Astrocyte (in vitro differentiated cells and primary cell): ENCODE measurements at regions not wholly inside any gene's neighbourhood (a gene's known extent, or its start where the extent isn't known, plus 50 kb on each side); places are given as distances from the start of the nearest gene placed in this dataset.

Experiments
- DNase-seq: peaks from one replicate; pipeline ENCODE4 v3.0.0-alpha.2; 2010; ENCODE audit warnings: low read depth
- FAIRE-seq: peaks from 2 replicates; lab custom pipeline; 2011; peaks lifted over from hg19 to GRCh38; lab: Jason Lieb, UNC
- H2AFZ ChIP-seq: 2 replicates; pipeline ENCODE4 v1.6.0; 2012; ENCODE audit warnings: low read depth, low read length, inconsistent platforms
- H3K27ac ChIP-seq: 2 replicates; pipeline ENCODE4 v1.5.1; 2011; ENCODE audit warnings: low read depth, low read length, inconsistent platforms
- H3K27me3 ChIP-seq: 2 replicates; pipeline ENCODE4 v1.6.0; 2011; ENCODE audit warnings: low read length, inconsistent platforms; ENCODE audit not compliant: insufficient read depth
- H3K36me3 ChIP-seq: 2 replicates; pipeline ENCODE4 v1.5.1; 2011; ENCODE audit warnings: low read length, inconsistent platforms; ENCODE audit not compliant: insufficient read depth
- H3K4me1 ChIP-seq: 2 replicates; pipeline ENCODE4 v1.5.1; 2011; ENCODE audit warnings: low read length, inconsistent platforms; ENCODE audit not compliant: insufficient read depth
- H3K4me2 ChIP-seq: 2 replicates; pipeline ENCODE4 v1.6.0; 2012; ENCODE audit warnings: low read length, inconsistent platforms
- H3K4me3 ChIP-seq: 2 replicates; pipeline ENCODE4 v1.5.1; 2011; ENCODE audit warnings: low read depth, mild to moderate bottlenecking, low read length, inconsistent platforms; ENCODE audit not compliant: insufficient read depth
- H3K79me2 ChIP-seq: 2 replicates; pipeline ENCODE4 v1.6.0; 2012; ENCODE audit warnings: mild to moderate bottlenecking, low read length, inconsistent platforms; ENCODE audit not compliant: insufficient read depth
- H3K9ac ChIP-seq: 2 replicates; pipeline ENCODE4 v1.6.0; 2012; ENCODE audit warnings: mild to moderate bottlenecking, low read length, inconsistent platforms
- H3K9me3 ChIP-seq: 2 replicates; pipeline ENCODE4 v1.5.1; 2012; ENCODE audit warnings: low read depth, mild to moderate bottlenecking, low read length, inconsistent platforms; ENCODE audit not compliant: insufficient read depth
- H4K20me1 ChIP-seq: 2 replicates; pipeline ENCODE4 v1.6.0; 2012; ENCODE audit warnings: low read length, inconsistent platforms; ENCODE audit not compliant: insufficient read depth
- H3K27ac Mint-ChIP-seq: one replicate; pipeline ENCODE4 v1.8.0; 2021; ENCODE audit warnings: mild to moderate bottlenecking, mixed read lengths; ENCODE audit not compliant: unreplicated experiment
- H3K27me3 Mint-ChIP-seq: one replicate; pipeline ENCODE4 v1.8.0; 2021; ENCODE audit warnings: low read depth, mixed read lengths; ENCODE audit not compliant: unreplicated experiment
- H3K36me3 Mint-ChIP-seq: one replicate; pipeline ENCODE4 v1.8.0; 2021; ENCODE audit warnings: low read depth, mixed read lengths; ENCODE audit not compliant: unreplicated experiment
- H3K4me1 Mint-ChIP-seq: one replicate; pipeline ENCODE4 v1.8.0; 2021; ENCODE audit warnings: low read depth, mixed read lengths; ENCODE audit not compliant: unreplicated experiment
- H3K4me3 Mint-ChIP-seq: one replicate; pipeline ENCODE4 v1.8.0; 2021; ENCODE audit warnings: mild to moderate bottlenecking, moderate library complexity, mixed read lengths; ENCODE audit not compliant: unreplicated experiment
- H3K9me3 Mint-ChIP-seq: one replicate; pipeline ENCODE4 v1.8.0; 2021; ENCODE audit warnings: mild to moderate bottlenecking, mixed read lengths; ENCODE audit not compliant: unreplicated experiment
- CTCF ChIP-seq: IDR thresholded peaks from 2 replicates; pipeline ENCODE4 v1.5.1; 2011; ENCODE audit warnings: low read depth, mild to moderate bottlenecking, inconsistent platforms, low read length, moderate library complexity; ENCODE audit not compliant: insufficient read depth
- EZH2 ChIP-seq: IDR thresholded peaks from 2 replicates; pipeline ENCODE4 v1.6.1; 2012; ENCODE audit warnings: mild to moderate bottlenecking, low read length, inconsistent platforms; ENCODE audit not compliant: insufficient read depth

GRCh38 chr3:30113906-30114305 is 492.5 kb upstream of the TGFBR2 start:
- FAIRE-seq, result no peak
- Mint-ChIP-seq H3K36me3 (no peaks in the 10 kb centered on the region), H3K4me3 (no peak overlapping the region)

GRCh38 chr3:30114918-30115317 is 491.5 kb upstream of the TGFBR2 start:
- no peak overlapping the region for H3K4me3 Mint-ChIP-seq

More at GRCh38 chr3:30113906-30114305, 492.5 kb upstream of the TGFBR2 start:
- H3K4me3 ChIP-seq, result no peak overlapping the region
- H3K4me2 ChIP-seq, result no peak overlapping the region
- H3K9me3 ChIP-seq, result no peaks in the 10 kb centered on the region
- H3K27ac ChIP-seq, result no peak overlapping the region
- no peak overlapping the region for H2AFZ ChIP-seq
- no peaks in the 10 kb centered on the region for H3K36me3 ChIP-seq
- no peaks in the 10 kb centered on the region for H4K20me1 ChIP-seq
- H3K27me3 Mint-ChIP-seq, result peaks cover 2% of the 10 kb centered on the region
- no peak for DNase-seq
- no peaks in the 10 kb centered on the region for H3K79me2 ChIP-seq
- no peaks in the 10 kb centered on the region for H3K9me3 Mint-ChIP-seq
- H3K27me3 ChIP-seq, result no peaks in the 10 kb centered on the region
- H3K4me1 ChIP-seq, result no peaks in the 10 kb centered on the region
- H3K27ac Mint-ChIP-seq, result no peak overlapping the region
- TF ChIP-seq EZH2, result no peak
- no peak for TF ChIP-seq CTCF
- H3K4me1 Mint-ChIP-seq, result peaks cover 3% of the 10 kb centered on the region
- no peak overlapping the region for H3K9ac ChIP-seq

More at GRCh38 chr3:30114918-30115317, 491.5 kb upstream of the TGFBR2 start:
- H3K4me3 ChIP-seq, result no peak overlapping the region
- H3K9ac ChIP-seq, result no peak overlapping the region
- no peak overlapping the region for H3K4me2 ChIP-seq
- DNase-seq, result no peak
- H4K20me1 ChIP-seq, result no peaks in the 10 kb centered on the region
- no peak for FAIRE-seq
- H3K27ac ChIP-seq, result no peak overlapping the region
- H3K27me3 ChIP-seq, result no peaks in the 10 kb centered on the region
- H3K9me3 ChIP-seq, result no peaks in the 10 kb centered on the region
- H3K4me1 Mint-ChIP-seq, result peaks cover 3% of the 10 kb centered on the region
- no peaks in the 10 kb centered on the region for H3K79me2 ChIP-seq
- no peak overlapping the region for H2AFZ ChIP-seq
- H3K9me3 Mint-ChIP-seq, result peaks cover 2% of the 10 kb centered on the region
- H3K27ac Mint-ChIP-seq, result no peak overlapping the region
- H3K4me1 ChIP-seq, result no peaks in the 10 kb centered on the region
- TF ChIP-seq CTCF (no peak), EZH2 (no peak)
- H3K36me3 Mint-ChIP-seq, result no peaks in the 10 kb centered on the region
- H3K27me3 Mint-ChIP-seq, result no peaks in the 10 kb centered on the region
- H3K36me3 ChIP-seq, result no peaks in the 10 kb centered on the region
